ENCODE measurements at regions not wholly inside any gene's neighbourhood (a gene's known extent, or its start where the extent isn't known, plus 50 kb on each side); places are given as distances from the start of the nearest gene placed in this dataset.

- DNase-seq (no peak), ATAC-seq (ENCODE audit: poor library complexity) (no peak)
- Histone ChIP-seq H3K9me3 (ENCODE audit: control insufficient read depth in 1 of 2, insufficient read depth in 1 of 2, low read length in 2 of 2) (no peaks in the 10 kb centered on the region), H3K27ac (ENCODE audit: low read depth in 1 of 2, low read length in 2 of 2) (no peak overlapping the region), H3K4me1 (ENCODE audit: insufficient read depth, low read length) (no peaks in the 10 kb centered on the region), H3K4me3 (ENCODE audit: low read length) (no peak overlapping the region), H3K36me3 (ENCODE audit: insufficient read depth, low read length) (no peaks in the 10 kb centered on the region), H3K27me3 (ENCODE audit: control insufficient read depth in 1 of 2, insufficient read depth in 2 of 2, low read length in 2 of 2) (peaks cover 6 to 14% of the 10 kb centered on the region in 2 experiments)
- ChIA-PET CTCF (no interaction called here), POLR2A (no interaction called here)
- Mint-ChIP-seq H3K27me3 (peaks cover 56% of the 10 kb centered on the region), H3K36me3 (ENCODE audit: low read depth) (no peaks in the 10 kb centered on the region), H3K27ac (no peak overlapping the region), H3K4me1 (ENCODE audit: low read depth) (no peaks in the 10 kb centered on the region), H3K4me3 (no peak overlapping the region), H3K9me3 (no peaks in the 10 kb centered on the region)
- no peak for TF ChIP-seq CTCF (IDR thresholded peaks at IDR 0.05)
- intact Hi-C loops (cut with DNase I, micrococcal nuclease): no loop called here
Observed at GRCh38 chr20:4569092-4569491, 117.2 kb upstream of the PRNP start.

GRCh38 chr20:4568361-4568959 is 117.8 kb upstream of the PRNP start:
- ATAC-seq (ENCODE audit: poor library complexity): no peak
- peaks cover 53% of the 10 kb centered on the region for H3K27me3 Mint-ChIP-seq

GRCh38 chr20:4567170-4567569 is 119.1 kb upstream of the PRNP start:
- TF ChIP-seq CTCF (IDR thresholded peaks at IDR 0.05): no peak
- intact Hi-C loops (cut with DNase I, micrococcal nuclease): no loop called here
- ChIA-PET CTCF (no interaction called here), POLR2A (no interaction called here)
- Histone ChIP-seq H3K4me1 (ENCODE audit: insufficient read depth, low read length) (no peaks in the 10 kb centered on the region), H3K4me3 (ENCODE audit: low read length) (no peak overlapping the region), H3K36me3 (ENCODE audit: insufficient read depth, low read length) (no peaks in the 10 kb centered on the region), H3K9me3 (ENCODE audit: control insufficient read depth in 1 of 2, insufficient read depth in 1 of 2, low read length in 2 of 2) (no peaks in the 10 kb centered on the region), H3K27ac (ENCODE audit: low read depth in 1 of 2, low read length in 2 of 2) (no peak overlapping the region), H3K27me3 (ENCODE audit: control insufficient read depth in 1 of 2, insufficient read depth in 2 of 2, low read length in 2 of 2) (peaks cover 9 to 11% of the 10 kb centered on the region in 2 experiments)
- no peak for ATAC-seq (ENCODE audit: poor library complexity)
- no peaks in the 10 kb centered on the region for H3K9me3 Mint-ChIP-seq
- H3K4me1 Mint-ChIP-seq (ENCODE audit: low read depth): no peaks in the 10 kb centered on the region
- peaks cover 52% of the 10 kb centered on the region for H3K27me3 Mint-ChIP-seq
- no peaks in the 10 kb centered on the region for H3K36me3 Mint-ChIP-seq (ENCODE audit: low read depth)
- H3K4me3 Mint-ChIP-seq: no peak overlapping the region
- no peak overlapping the region for H3K27ac Mint-ChIP-seq
- no peak for DNase-seq

More at GRCh38 chr20:4568361-4568959, 117.8 kb upstream of the PRNP start:
- no peak for TF ChIP-seq CTCF (IDR thresholded peaks at IDR 0.05)
- no peak overlapping the region for H3K4me3 ChIP-seq (ENCODE audit: low read length)
- no peak for DNase-seq
- H3K27ac Mint-ChIP-seq: no peak overlapping the region
- H3K36me3 Mint-ChIP-seq (ENCODE audit: low read depth): no peaks in the 10 kb centered on the region
- CTCF ChIA-PET: no interaction called here
- no peak overlapping the region for H3K27ac ChIP-seq (ENCODE audit: low read depth in 1 of 2, low read length in 2 of 2)
- H3K4me1 Mint-ChIP-seq (ENCODE audit: low read depth): no peaks in the 10 kb centered on the region
- H3K4me1 ChIP-seq (ENCODE audit: insufficient read depth, low read length): no peaks in the 10 kb centered on the region
- POLR2A ChIA-PET: no interaction called here
- H3K9me3 Mint-ChIP-seq: no peaks in the 10 kb centered on the region
- H3K4me3 Mint-ChIP-seq: no peak overlapping the region
- intact Hi-C loops (cut with DNase I, micrococcal nuclease): no loop called here
- H3K36me3 ChIP-seq (ENCODE audit: insufficient read depth, low read length): no peaks in the 10 kb centered on the region
- peaks cover 3 to 11% of the 10 kb centered on the region in 2 experiments for H3K27me3 ChIP-seq (ENCODE audit: control insufficient read depth in 1 of 2, insufficient read depth in 2 of 2, low read length in 2 of 2)
- no peaks in the 10 kb centered on the region for H3K9me3 ChIP-seq (ENCODE audit: control insufficient read depth in 1 of 2, insufficient read depth in 1 of 2, low read length in 2 of 2)
